Brain microvascular endothelial cell (primary cell): ENCODE measurements at regions not wholly inside any gene's neighbourhood (a gene's known extent, or its start where the extent isn't known, plus 50 kb on each side); places are given as distances from the start of the nearest gene placed in this dataset.

ENCODE experiments used
- DNase-seq: peaks from one replicate; pipeline ENCODE4 v3.0.0-alpha.2; 2020
- H3K27ac ChIP-seq: fragments of 250-450 bp; sonication (Bioruptor Pico); 2 replicates; pipeline ENCODE4 v1.5.1; 2020; ENCODE audit warnings: mild to moderate bottlenecking, moderate library complexity
- H3K27me3 ChIP-seq: fragments of 250-450 bp; sonication (Bioruptor Pico); replicated peaks from 2 replicates; pipeline ENCODE4 v1.5.1; 2020; ENCODE audit warnings: mild to moderate bottlenecking
- H3K36me3 ChIP-seq: fragments of 250-450 bp; sonication (Bioruptor Pico); replicated peaks from 2 replicates; pipeline ENCODE4 v1.5.1; 2020; ENCODE audit warnings: mild to moderate bottlenecking
- H3K4me3 ChIP-seq: 2 replicates; pipeline ENCODE4 v1.5.1; 2011; ENCODE audit warnings: low read depth, mild to moderate bottlenecking, control low read depth, low read length, moderate library complexity
- CTCF ChIP-seq: IDR thresholded peaks from 2 replicates; pipeline ENCODE4 v1.5.1; 2011; ENCODE audit warnings: low read depth, mild to moderate bottlenecking, moderate library complexity, low read length, control low read depth, inconsistent platforms; ENCODE audit errors: missing control alignments
- in situ Hi-C: cut with HindIII; loops from 2 replicates; pipeline ENCODE4 v1.10.0; 2017; ENCODE audit warnings: low sequenced_read_pairs, low pct_ligation_motif_present

GRCh38 chr22:49394116-49394785 is 433.4 kb downstream of the BRD1 start:
- Histone ChIP-seq H3K36me3 (no peaks in the 10 kb centered on the region), H3K27ac (no peak overlapping the region), H3K27me3 (no peaks in the 10 kb centered on the region), H3K4me3 (no peak overlapping the region)
- DNase-seq = no peak
- in situ Hi-C loops = no loop called here
- no peak for TF ChIP-seq CTCF

- no peak for DNase-seq
- in situ Hi-C loops = no loop called here
- no peak overlapping the region for H3K27ac ChIP-seq
- no peaks in the 10 kb centered on the region for H3K36me3 ChIP-seq
- no peaks in the 10 kb centered on the region for H3K27me3 ChIP-seq
- TF ChIP-seq CTCF = no peak
- no peak overlapping the region for H3K4me3 ChIP-seq
Measured at GRCh38 chr22:49393526-49393925, 434.1 kb downstream of the BRD1 start.

- no peak overlapping the region for H3K27ac ChIP-seq
- DNase-seq = no peak
- TF ChIP-seq CTCF = no peak
- in situ Hi-C loops = no loop called here
- no peaks in the 10 kb centered on the region for H3K36me3 ChIP-seq
- H3K4me3 ChIP-seq = no peak overlapping the region
- H3K27me3 ChIP-seq = no peaks in the 10 kb centered on the region
Measured at GRCh38 chr22:49392841-49393510, 434.7 kb downstream of the BRD1 start.

- no peak overlapping the region for H3K4me3 ChIP-seq
- no peak for TF ChIP-seq CTCF
- DNase-seq = no peak
- H3K36me3 ChIP-seq = no peaks in the 10 kb centered on the region
- no peak overlapping the region for H3K27ac ChIP-seq
- no peaks in the 10 kb centered on the region for H3K27me3 ChIP-seq
- in situ Hi-C loops = no loop called here
Measured at GRCh38 chr22:49392247-49392646, 435.4 kb downstream of the BRD1 start.

- no peak for TF ChIP-seq CTCF
- H3K27me3 ChIP-seq = no peaks in the 10 kb centered on the region
- no peaks in the 10 kb centered on the region for H3K36me3 ChIP-seq
- H3K4me3 ChIP-seq = no peak overlapping the region
- no peak overlapping the region for H3K27ac ChIP-seq
- DNase-seq = no peak
- in situ Hi-C loops = no loop called here
Measured at GRCh38 chr22:49391436-49391835, 436.2 kb downstream of the BRD1 start.
